ENCODE measurements at regions not wholly inside any gene's neighbourhood (a gene's known extent, or its start where the extent isn't known, plus 50 kb on each side); places are given as distances from the start of the nearest gene placed in this dataset.
A peak's percentile ranks its signal among the peaks of the same experiment; 100 is the strongest.

DNA sequence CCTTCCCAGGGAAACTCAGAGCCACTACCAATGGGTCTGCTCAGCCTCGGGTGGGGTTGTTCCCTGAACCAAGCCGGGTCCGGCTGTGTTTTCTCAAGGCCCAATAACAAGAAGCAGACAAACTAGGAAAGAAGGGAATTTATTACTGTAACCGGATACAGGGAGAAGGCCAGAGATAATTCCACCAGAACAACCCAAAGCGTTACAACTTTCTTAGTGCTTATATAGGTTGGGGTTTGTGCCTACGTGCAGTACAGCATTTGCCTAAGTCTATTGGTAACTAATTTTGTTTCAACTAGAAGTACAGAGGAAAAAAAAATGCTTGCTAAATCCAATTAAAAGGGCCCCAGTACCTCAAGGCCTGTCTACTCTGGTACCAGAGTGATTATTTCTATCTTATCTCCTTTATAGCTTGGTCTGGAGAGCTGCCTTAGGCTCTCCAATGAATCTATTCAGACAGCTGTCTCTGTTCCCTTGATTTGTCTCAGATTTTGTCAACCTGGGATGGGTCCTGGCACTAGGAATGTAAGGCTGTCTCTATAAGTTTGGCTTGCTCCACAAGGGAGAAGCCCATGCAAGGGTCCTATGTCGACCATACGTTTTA is 57.3 kb upstream of the CCDC190 start:
- no peak for DNase-seq

- DNase-seq = no peak
Observed at GRCh38 chr1:162916821-162917613, 56.0 kb upstream of the CCDC190 start.

GRCh38 chr1:162916407-162916806 is 55.4 kb upstream of the CCDC190 start:
- peak; percentile 79 for DNase-seq

DNA sequence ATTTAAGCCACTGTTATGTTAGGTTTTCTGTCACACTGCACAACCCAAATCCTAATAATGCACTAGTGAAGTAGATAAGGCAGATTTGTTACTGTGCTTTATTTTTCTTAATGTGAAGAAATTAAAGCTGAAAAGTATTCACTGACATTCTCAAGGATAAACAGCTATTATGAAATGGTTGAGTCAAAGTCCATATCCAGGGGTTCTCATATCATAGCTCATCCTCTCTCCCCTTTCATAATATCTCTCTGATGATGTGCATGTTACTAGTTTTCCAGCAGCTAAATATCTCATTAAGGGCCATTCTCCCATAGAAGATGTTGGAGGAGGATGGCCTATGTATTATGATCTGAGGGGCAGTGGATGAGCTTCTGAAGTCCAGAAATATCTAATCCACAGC is 53.6 kb upstream of the CCDC190 start:
- DNase-seq = no peak

- no peak for DNase-seq
Observed at GRCh38 chr1:162913345-162913744, 52.4 kb upstream of the CCDC190 start.

DNA sequence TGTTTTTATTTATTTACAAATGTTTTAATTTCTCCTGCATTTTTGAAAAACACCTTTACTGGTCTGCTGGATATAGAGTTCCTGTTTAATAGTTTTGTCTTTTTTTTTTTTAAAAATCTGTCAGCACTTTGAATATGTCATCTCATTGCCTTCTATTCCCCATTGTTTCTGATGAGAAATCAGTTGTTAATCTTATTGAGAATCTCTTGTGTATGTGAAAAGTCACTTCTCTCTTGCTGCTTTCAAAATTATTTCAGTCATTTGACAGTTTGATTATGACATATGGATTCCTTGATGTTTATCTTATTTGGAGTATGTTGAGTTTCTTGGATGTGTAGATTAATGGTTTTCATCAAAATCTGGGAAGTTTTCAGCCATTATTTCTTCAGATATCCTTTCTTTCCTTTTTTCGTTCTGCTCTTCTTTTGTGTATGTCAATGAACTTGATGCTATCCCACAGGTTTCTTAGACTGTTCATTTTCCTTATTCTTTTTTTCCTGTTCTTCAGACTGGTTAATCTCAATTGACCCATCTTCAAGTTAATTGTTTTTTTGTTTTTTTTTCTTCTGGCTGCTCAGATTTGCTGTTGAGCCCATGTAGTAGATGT is 51.2 kb upstream of the CCDC190 start:
- peak; percentile 10 for DNase-seq

Measured in fibroblast of skin of right biceps (primary cell).